Suprapubic skin (tissue), 4 donors: ENCODE measurements at regions not wholly inside any gene's neighbourhood (a gene's known extent, or its start where the extent isn't known, plus 50 kb on each side); places are given as distances from the start of the nearest gene placed in this dataset.

Experiments
- DNase-seq, 2 donors: peaks; one replicate each; pipeline ENCODE4 v3.0.0-alpha.2; 2019; ENCODE audit warnings: low spot score in 2 of 2
- H3K27ac ChIP-seq: fragments of 200-600 bp; sonication (generic); one replicate; pipeline ENCODE4 v1.5.1; 2019
- H3K27me3 ChIP-seq: fragments of 200-600 bp; sonication (generic); one replicate; pipeline ENCODE4 v1.5.1; 2019
- H3K36me3 ChIP-seq: fragments of 200-600 bp; sonication (generic); one replicate; pipeline ENCODE4 v1.5.1; 2019
- H3K4me1 ChIP-seq: fragments of 200-600 bp; sonication (generic); one replicate; pipeline ENCODE4 v1.5.1; 2019
- H3K4me3 ChIP-seq: fragments of 200-600 bp; sonication (generic); one replicate; pipeline ENCODE4 v1.5.1; 2019; ENCODE audit warnings: mild to moderate bottlenecking
- H3K9me3 ChIP-seq: fragments of 200-600 bp; sonication (generic); one replicate; pipeline ENCODE4 v1.5.1; 2019
- EP300 ChIP-seq: sonication (generic); formaldehyde crosslinking; IDR thresholded peaks from one replicate; pipeline ENCODE4 v1.6.1; 2017; ENCODE audit warnings: antibody characterized with exemption
- POLR2A ChIP-seq, 2 donors: fragments of 450-650 bp; IDR thresholded peaks; one replicate each; pipeline ENCODE4 v1.6.1; 2017; ENCODE audit warnings: antibody characterized with exemption in 2 of 2, mild to moderate bottlenecking in 2 of 2, moderate library complexity in 2 of 2
- POLR2AphosphoS5 ChIP-seq, 3 donors: sonication (generic); formaldehyde crosslinking; IDR thresholded peaks; one replicate each; pipeline ENCODE4 v1.6.1; 2017; ENCODE audit warnings: antibody characterized with exemption in 3 of 3
- WGBS: methylation state at CpG from one replicate; pipeline ENCODE4 v1.1.5; 2018; 5-methylcytosine and 5-hydroxymethylcytosine counted together
- TF ChIP-seq, protein P1 (sequence below), 2 donors: fragments of 200-600 bp in 1 of 2; fragments of 450-650 bp in 1 of 2; sonication (generic) in 1 of 2; IDR thresholded peaks; one replicate each; pipeline ENCODE4 v1.5.1; 2016 to 2019; ENCODE audit warnings: antibody characterized with exemption in 2 of 2, mild to moderate bottlenecking in 1 of 2, moderate library complexity in 1 of 2

DNA sequence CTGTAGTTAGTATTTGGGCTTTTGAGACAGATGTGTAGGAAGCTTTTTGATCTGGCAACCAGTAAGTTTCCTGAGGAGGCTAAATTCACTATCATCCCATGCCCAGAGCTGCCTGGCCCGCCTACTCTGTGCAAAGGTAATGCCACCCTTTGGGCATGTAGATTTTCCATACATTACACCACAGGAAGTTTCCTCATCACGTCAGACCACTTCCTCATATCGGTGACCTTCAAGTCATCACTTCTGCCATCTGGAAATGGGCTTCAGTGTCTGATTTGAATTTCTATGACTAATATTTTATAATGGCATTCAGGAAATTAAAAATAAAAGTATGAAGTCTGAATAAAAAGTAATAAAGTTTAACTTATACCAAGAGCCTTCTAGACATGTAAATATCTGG is 825.4 kb downstream of the DCDC2C start:
- no peaks in the 10 kb centered on the region for H3K9me3 ChIP-seq
- H3K27ac ChIP-seq, result no peak overlapping the region
- WGBS, result 64% methylated on average over 3 of the region's 3 CpGs
- no peak overlapping the region for H3K4me3 ChIP-seq
- no peaks in the 10 kb centered on the region for H3K4me1 ChIP-seq
- TF ChIP-seq, protein P1, sequence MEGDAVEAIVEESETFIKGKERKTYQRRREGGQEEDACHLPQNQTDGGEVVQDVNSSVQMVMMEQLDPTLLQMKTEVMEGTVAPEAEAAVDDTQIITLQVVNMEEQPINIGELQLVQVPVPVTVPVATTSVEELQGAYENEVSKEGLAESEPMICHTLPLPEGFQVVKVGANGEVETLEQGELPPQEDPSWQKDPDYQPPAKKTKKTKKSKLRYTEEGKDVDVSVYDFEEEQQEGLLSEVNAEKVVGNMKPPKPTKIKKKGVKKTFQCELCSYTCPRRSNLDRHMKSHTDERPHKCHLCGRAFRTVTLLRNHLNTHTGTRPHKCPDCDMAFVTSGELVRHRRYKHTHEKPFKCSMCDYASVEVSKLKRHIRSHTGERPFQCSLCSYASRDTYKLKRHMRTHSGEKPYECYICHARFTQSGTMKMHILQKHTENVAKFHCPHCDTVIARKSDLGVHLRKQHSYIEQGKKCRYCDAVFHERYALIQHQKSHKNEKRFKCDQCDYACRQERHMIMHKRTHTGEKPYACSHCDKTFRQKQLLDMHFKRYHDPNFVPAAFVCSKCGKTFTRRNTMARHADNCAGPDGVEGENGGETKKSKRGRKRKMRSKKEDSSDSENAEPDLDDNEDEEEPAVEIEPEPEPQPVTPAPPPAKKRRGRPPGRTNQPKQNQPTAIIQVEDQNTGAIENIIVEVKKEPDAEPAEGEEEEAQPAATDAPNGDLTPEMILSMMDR (IDR thresholded peaks at IDR 0.05), result no peak
- TF ChIP-seq EP300, result no peak
- no peak for TF ChIP-seq POLR2A (IDR thresholded peaks at IDR 0.05)
- no peak for TF ChIP-seq POLR2AphosphoS5 (IDR thresholded peaks at IDR 0.05)
- no peak for DNase-seq
- no peaks in the 10 kb centered on the region for H3K36me3 ChIP-seq
- no peaks in the 10 kb centered on the region for H3K27me3 ChIP-seq

DNA sequence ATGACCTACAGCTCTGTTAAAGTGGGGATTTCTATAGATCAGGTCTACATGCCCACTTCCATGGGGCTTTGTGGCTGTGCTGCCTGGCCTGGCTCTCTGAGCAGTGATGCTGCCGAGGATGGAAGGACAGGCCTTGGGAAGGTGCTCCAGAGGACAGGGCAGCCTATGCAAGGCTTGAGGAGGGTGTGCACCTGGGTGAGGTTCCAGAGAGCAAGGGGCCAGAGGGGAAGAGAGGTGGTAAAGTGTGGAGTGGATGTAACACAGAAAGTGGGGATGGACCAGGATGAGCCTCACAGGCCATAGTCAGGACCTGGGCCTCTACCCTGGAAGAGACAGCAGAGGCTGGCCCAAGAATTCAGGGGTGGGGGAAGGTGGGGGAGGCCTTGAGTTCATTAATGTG is 826.4 kb downstream of the DCDC2C start:
- H3K36me3 ChIP-seq, result no peaks in the 10 kb centered on the region
- no peaks in the 10 kb centered on the region for H3K4me1 ChIP-seq
- no peak for DNase-seq
- H3K9me3 ChIP-seq, result no peaks in the 10 kb centered on the region
- H3K4me3 ChIP-seq, result no peak overlapping the region
- 100% methylated on average over 1 of the region's 1 CpG for WGBS
- no peak overlapping the region for H3K27ac ChIP-seq
- H3K27me3 ChIP-seq, result no peaks in the 10 kb centered on the region
- TF ChIP-seq EP300, result no peak
- no peak for TF ChIP-seq POLR2AphosphoS5 (IDR thresholded peaks at IDR 0.05)
- no peak for TF ChIP-seq POLR2A (IDR thresholded peaks at IDR 0.05)
- TF ChIP-seq, protein P1 (IDR thresholded peaks at IDR 0.05), result no peak

DNA sequence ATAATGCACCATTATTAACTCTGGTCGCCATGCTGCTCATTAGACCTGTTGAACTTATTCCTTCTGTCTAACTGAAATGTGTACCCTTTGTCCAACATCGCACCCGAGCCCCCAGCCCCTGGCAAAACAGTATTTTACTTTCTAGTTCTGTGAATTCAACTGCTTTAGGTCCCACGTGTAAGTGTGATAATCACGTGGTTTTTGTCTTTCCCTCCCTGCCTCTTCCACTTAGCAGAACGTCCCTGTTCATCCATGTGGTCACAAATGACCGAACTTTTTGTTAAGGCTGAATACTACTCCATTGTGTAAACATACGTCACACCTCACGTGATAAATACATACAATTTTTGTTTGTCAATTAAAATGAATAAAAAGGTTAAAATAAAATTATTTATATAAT is 826.9 kb downstream of the DCDC2C start:
- DNase-seq, result no peak
- no peaks in the 10 kb centered on the region for H3K36me3 ChIP-seq
- TF ChIP-seq POLR2AphosphoS5 (IDR thresholded peaks at IDR 0.05) (no peak), EP300 (no peak), POLR2A (IDR thresholded peaks at IDR 0.05) (no peak)
- TF ChIP-seq, protein P1 (IDR thresholded peaks at IDR 0.05), result no peak
- no peaks in the 10 kb centered on the region for H3K4me1 ChIP-seq
- H3K9me3 ChIP-seq, result no peaks in the 10 kb centered on the region
- 79% methylated on average over 9 of the region's 9 CpGs for WGBS
- no peak overlapping the region for H3K27ac ChIP-seq
- H3K4me3 ChIP-seq, result no peak overlapping the region
- H3K27me3 ChIP-seq, result no peaks in the 10 kb centered on the region

DNA sequence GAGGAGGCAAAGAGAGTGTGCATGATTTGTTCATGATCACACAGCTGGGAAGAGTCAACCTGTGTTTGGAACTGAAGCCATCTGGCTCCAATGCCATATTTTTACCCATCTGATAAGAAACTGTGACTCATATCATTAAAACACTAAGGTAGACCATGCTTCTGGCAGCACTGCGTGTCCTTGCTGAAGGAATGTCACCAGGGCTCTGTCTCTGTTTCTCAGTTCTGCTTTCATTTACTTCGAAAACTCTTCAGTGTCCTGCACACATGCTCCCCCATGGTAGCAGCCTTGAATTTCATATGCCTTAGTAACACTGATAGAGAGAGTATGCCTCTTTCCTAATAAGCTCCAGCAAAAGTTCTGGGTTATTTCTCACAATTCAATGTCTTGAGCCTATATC is 830.4 kb downstream of the DCDC2C start:
- Histone ChIP-seq H3K36me3 (no peaks in the 10 kb centered on the region), H3K27me3 (no peaks in the 10 kb centered on the region), H3K27ac (no peak overlapping the region), H3K4me1 (no peaks in the 10 kb centered on the region), H3K9me3 (no peaks in the 10 kb centered on the region), H3K4me3 (no peak overlapping the region)
- WGBS, result 74% methylated on average over 2 of the region's 2 CpGs
- TF ChIP-seq POLR2AphosphoS5 (IDR thresholded peaks at IDR 0.05) (no peak), POLR2A (IDR thresholded peaks at IDR 0.05) (no peak), EP300 (no peak)
- TF ChIP-seq, protein P1 (IDR thresholded peaks at IDR 0.05), result no peak
- DNase-seq, result no peak

DNA sequence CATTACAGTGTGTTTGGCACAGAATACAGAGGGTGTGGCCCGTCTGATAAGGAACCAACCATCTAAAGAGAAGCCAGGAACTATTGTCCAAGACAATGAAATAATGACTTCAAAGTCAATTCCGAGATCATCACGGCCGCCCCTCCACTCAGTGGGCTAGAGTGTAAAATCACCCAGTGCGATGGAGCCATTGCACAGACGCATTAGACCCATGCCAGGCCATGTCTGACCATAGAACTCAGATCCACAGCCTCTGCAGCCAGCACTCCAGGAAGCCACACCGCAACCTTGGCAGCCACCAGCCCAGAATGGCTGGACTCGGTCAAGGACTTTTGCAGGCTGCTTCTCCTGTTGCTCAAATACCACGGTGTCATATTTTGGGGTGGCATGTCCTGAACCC is 835.7 kb downstream of the DCDC2C start:
- WGBS, result 80% methylated on average over 9 of the region's 9 CpGs
- Histone ChIP-seq H3K27ac (no peak overlapping the region), H3K4me3 (no peak overlapping the region), H3K9me3 (peaks cover 6% of the 10 kb centered on the region), H3K27me3 (no peaks in the 10 kb centered on the region), H3K4me1 (no peaks in the 10 kb centered on the region), H3K36me3 (no peaks in the 10 kb centered on the region)
- no peak for DNase-seq
- TF ChIP-seq POLR2AphosphoS5 (IDR thresholded peaks at IDR 0.05) (no peak), EP300 (no peak), POLR2A (IDR thresholded peaks at IDR 0.05) (no peak)
- TF ChIP-seq, protein P1 (IDR thresholded peaks at IDR 0.05), result no peak
